Keratinocyte (primary cell): ENCODE measurements at regions not wholly inside any gene's neighbourhood (a gene's known extent, or its start where the extent isn't known, plus 50 kb on each side); places are given as distances from the start of the nearest gene placed in this dataset.

Source experiments
- DNase-seq: peaks from one replicate; pipeline ENCODE4 v3.0.0-alpha.2; 2011; ENCODE audit warnings: low read depth, missing footprints, low spot score
- FAIRE-seq: peaks from 2 replicates; lab custom pipeline; 2011; peaks lifted over from hg19 to GRCh38; lab: Jason Lieb, UNC
- H2AFZ ChIP-seq: 2 replicates; pipeline ENCODE4 v1.6.0; 2012; ENCODE audit warnings: low read length, control low read depth, inconsistent platforms; ENCODE audit not compliant: control insufficient read depth
- H3K27ac ChIP-seq: 2 replicates; pipeline ENCODE4 v1.5.1; 2011; ENCODE audit warnings: low read length; ENCODE audit not compliant: control insufficient read depth, insufficient read depth
- H3K27me3 ChIP-seq: 3 replicates; pipeline ENCODE4 v1.6.0; 2011; ENCODE audit warnings: low read length; ENCODE audit not compliant: control insufficient read depth, insufficient read depth; ENCODE audit errors: extremely low read depth
- H3K36me3 ChIP-seq, 2 experiments: 2 replicates in 1 of 2; 3 replicates in 1 of 2; pipeline ENCODE4 v1.5.1; 2011; ENCODE audit warnings: low read length in 2 of 2, mild to moderate bottlenecking in 1 of 2; ENCODE audit not compliant: control insufficient read depth in 2 of 2, insufficient read depth in 2 of 2; ENCODE audit errors: extremely low read depth in 1 of 2
- H3K4me1 ChIP-seq: 3 replicates; pipeline ENCODE4 v1.5.1; 2011; ENCODE audit warnings: low read length; ENCODE audit not compliant: control insufficient read depth, insufficient read depth; ENCODE audit errors: extremely low read depth
- H3K4me2 ChIP-seq: 3 replicates; pipeline ENCODE4 v1.6.0; 2011; ENCODE audit warnings: low read depth, low read length; ENCODE audit not compliant: control insufficient read depth, insufficient read depth; ENCODE audit errors: extremely low read depth
- H3K4me3 ChIP-seq, 3 experiments: fragments of 200-600 bp in 1 of 3; sonication (generic) in 1 of 3; 2 replicates in 2 of 3; 3 replicates in 1 of 3; pipeline ENCODE4 v1.5.1; 2011 to 2016; ENCODE audit warnings: low read length in 3 of 3, mild to moderate bottlenecking in 3 of 3, control low read depth in 2 of 3, inconsistent platforms in 1 of 3, low read depth in 1 of 3, mixed read lengths in 1 of 3, mixed run types in 1 of 3, moderate library complexity in 1 of 3; ENCODE audit not compliant: control insufficient read depth in 2 of 3, insufficient read depth in 2 of 3; ENCODE audit errors: extremely low read depth in 1 of 3
- H3K79me2 ChIP-seq: 2 replicates; pipeline ENCODE4 v1.6.0; 2012; ENCODE audit warnings: low read length; ENCODE audit not compliant: control insufficient read depth, insufficient read depth
- H3K9ac ChIP-seq: 3 replicates; pipeline ENCODE4 v1.6.0; 2011; ENCODE audit warnings: low read length; ENCODE audit not compliant: control insufficient read depth, insufficient read depth; ENCODE audit errors: extremely low read depth
- H3K9me1 ChIP-seq: 3 replicates; pipeline ENCODE4 v1.6.0; 2011; ENCODE audit warnings: low read length; ENCODE audit not compliant: control insufficient read depth, insufficient read depth; ENCODE audit errors: extremely low read depth
- H3K9me3 ChIP-seq: 2 replicates; pipeline ENCODE4 v1.5.1; 2012; ENCODE audit warnings: low read depth, low read length; ENCODE audit not compliant: control insufficient read depth
- H4K20me1 ChIP-seq: 3 replicates; pipeline ENCODE4 v1.6.0; 2011; ENCODE audit warnings: low read length; ENCODE audit not compliant: control insufficient read depth, insufficient read depth; ENCODE audit errors: extremely low read depth
- CTCF ChIP-seq, 3 experiments: IDR thresholded peaks in 1 of 3; conservative IDR thresholded peaks in 1 of 3; optimal IDR thresholded peaks in 1 of 3; 2 replicates in 2 of 3; 3 replicates in 1 of 3; pipeline versions ENCODE3 to v1.5.1; 2011; ENCODE audit warnings: low read length in 3 of 3, mild to moderate bottlenecking in 3 of 3, moderate library complexity in 2 of 3, control low read depth in 1 of 3, inconsistent platforms in 1 of 3; ENCODE audit not compliant: insufficient read depth in 2 of 3; ENCODE audit errors: extremely low read depth in 1 of 3
- EZH2 ChIP-seq: IDR thresholded peaks from one replicate; pipeline ENCODE4 v1.6.1; 2012; ENCODE audit warnings: inconsistent platforms, mild to moderate bottlenecking, low read length, moderate library complexity
- dilution Hi-C: fragments of 300-500 bp; cut with MboI; formaldehyde crosslinking; loops from one replicate; pipeline ENCODE4 v1.7.0; 2020; ENCODE audit warnings: low sequenced_read_pairs; ENCODE audit not compliant: extremely low pct_ligation_motif_present

GRCh38 chr15:70226337-70226980 is 128.7 kb upstream of the TLE3 start:
- Histone ChIP-seq H3K27me3 (peaks cover 5% of the 10 kb centered on the region), H3K9me3 (peaks cover 2% of the 10 kb centered on the region), H3K9me1 (no peaks in the 10 kb centered on the region), H3K4me3 (no peak overlapping the region), H3K4me1 (no peaks in the 10 kb centered on the region), H4K20me1 (no peaks in the 10 kb centered on the region), H3K79me2 (no peaks in the 10 kb centered on the region), H3K36me3 (no peaks in the 10 kb centered on the region), H3K27ac (no peak overlapping the region), H3K4me2 (no peak overlapping the region), H3K9ac (no peak overlapping the region), H2AFZ (no peak overlapping the region)
- DNase-seq (no peak), FAIRE-seq (no peak)
- dilution Hi-C loops, result no loop called here
- no peak for TF ChIP-seq EZH2

GRCh38 chr15:70225416-70225815 is 127.7 kb upstream of the TLE3 start:
- dilution Hi-C loops, result no loop called here
- Histone ChIP-seq H3K9ac (no peak overlapping the region), H3K4me3 (no peak overlapping the region), H3K27me3 (peaks cover 5% of the 10 kb centered on the region), H2AFZ (no peak overlapping the region), H3K9me1 (no peaks in the 10 kb centered on the region), H3K79me2 (no peaks in the 10 kb centered on the region), H3K4me2 (no peak overlapping the region), H3K9me3 (no peaks in the 10 kb centered on the region), H3K4me1 (no peaks in the 10 kb centered on the region), H4K20me1 (no peaks in the 10 kb centered on the region), H3K36me3 (no peaks in the 10 kb centered on the region), H3K27ac (no peak overlapping the region)
- TF ChIP-seq EZH2 (no peak), CTCF (optimal IDR thresholded peaks at IDR 0.05 in 1 of 3, IDR thresholded peaks at IDR 0.05 in 1 of 3, conservative IDR thresholded peaks at IDR 0.05 in 1 of 3; ENCODE audit: extremely low read depth in 1 of 3, insufficient read depth in 2 of 3, low read length in 3 of 3) (no peak)
- FAIRE-seq, result no peak
- DNase-seq, result no peak

GRCh38 chr15:70222606-70223005 is 124.9 kb upstream of the TLE3 start:
- dilution Hi-C loops, result no loop called here
- no peaks in the 10 kb centered on the region for H3K9me1 ChIP-seq
- no peak overlapping the region for H3K4me3 ChIP-seq
- no peak overlapping the region for H3K27ac ChIP-seq
- no peak overlapping the region for H2AFZ ChIP-seq
- H4K20me1 ChIP-seq, result no peaks in the 10 kb centered on the region
- no peak overlapping the region for H3K4me2 ChIP-seq
- TF ChIP-seq EZH2 (no peak), CTCF (optimal IDR thresholded peaks at IDR 0.05 in 1 of 3, IDR thresholded peaks at IDR 0.05 in 1 of 3, conservative IDR thresholded peaks at IDR 0.05 in 1 of 3; ENCODE audit: extremely low read depth in 1 of 3, insufficient read depth in 2 of 3, low read length in 3 of 3) (no peak)
- H3K36me3 ChIP-seq, result no peaks in the 10 kb centered on the region
- H3K4me1 ChIP-seq, result no peaks in the 10 kb centered on the region
- H3K9ac ChIP-seq, result no peak overlapping the region
- H3K79me2 ChIP-seq, result no peaks in the 10 kb centered on the region
- H3K27me3 ChIP-seq, result peaks cover 17% of the 10 kb centered on the region
- FAIRE-seq (no peak), DNase-seq (no peak)
- no peaks in the 10 kb centered on the region for H3K9me3 ChIP-seq
